WTC11 (cell line): ENCODE measurements at regions not wholly inside any gene's neighbourhood (a gene's known extent, or its start where the extent isn't known, plus 50 kb on each side); places are given as distances from the start of the nearest gene placed in this dataset.

Experiments used
- CTCF ChIP-seq: fragments of 200-600 bp; IDR thresholded peaks from 2 replicates; pipeline ENCODE4 v1.8.0; 2022; ENCODE audit warnings: antibody characterized with exemption
- RELA ChIP-seq: sonication (generic); formaldehyde crosslinking; IDR thresholded peaks from 2 replicates; pipeline ENCODE4 v1.8.1; 2022; ENCODE audit warnings: missing genetic modification reagents, mild to moderate bottlenecking, borderline replicate concordance
- TCF7 ChIP-seq: sonication (generic); formaldehyde crosslinking; IDR thresholded peaks from 2 replicates; pipeline ENCODE4 v1.8.0; 2022; ENCODE audit warnings: mild to moderate bottlenecking, low read depth, missing genetic modification reagents, moderate library complexity

GRCh38 chr6:130604841-130605399 is 222.3 kb upstream of the SMLR1 start:
- TF ChIP-seq RELA (CRISPR knock-in tag) (no peak), CTCF (no peak), TCF7 (CRISPR knock-in tag) (no peak)
